K562 (cell line): ENCODE measurements at regions not wholly inside any gene's neighbourhood (a gene's known extent, or its start where the extent isn't known, plus 50 kb on each side); places are given as distances from the start of the nearest gene placed in this dataset.

ENCODE experiments used
- GABPB2 ChIP-seq: fragments of 250-450 bp; sonication (Bioruptor Pico); conservative IDR thresholded peaks from 2 replicates; pipeline ENCODE4 v1.5.1; 2021; ENCODE audit warnings: mild to moderate bottlenecking
- HMGN3 ChIP-seq: IDR thresholded peaks from 2 replicates; pipeline ENCODE4 v1.6.1; 2011; ENCODE audit warnings: borderline replicate concordance, low read depth, mild to moderate bottlenecking, mixed read lengths, low read length; ENCODE audit not compliant: insufficient read length; ENCODE audit errors: extremely low read depth
- RBM34 ChIP-seq: fragments of 200-400 bp; formaldehyde crosslinking; IDR thresholded peaks from 2 replicates; pipeline ENCODE4 v1.6.1; 2018; ENCODE audit warnings: low read length, borderline replicate concordance; ENCODE audit not compliant: insufficient read depth
- ZBTB17 ChIP-seq: fragments of 450-650 bp; formaldehyde crosslinking; IDR thresholded peaks from 2 replicates; pipeline ENCODE4 v1.4.0; 2020; ENCODE audit warnings: mild to moderate bottlenecking
- ZNF57 ChIP-seq: fragments of 450-650 bp; formaldehyde crosslinking; IDR thresholded peaks from 2 replicates; pipeline ENCODE4 v1.4.0; 2020; ENCODE audit warnings: mild to moderate bottlenecking, moderate library complexity
- TF ChIP-seq, protein P1 (sequence below): fragments of 450-650 bp; conservative IDR thresholded peaks from 2 replicates; pipeline ENCODE4 v1.6.1; 2016; ENCODE audit warnings: missing genetic modification characterization, low read depth, mild to moderate bottlenecking, control low read depth, missing compliant biosample characterization
- TF ChIP-seq, protein P2 (sequence below): fragments of 250-450 bp; sonication (Bioruptor Pico); IDR thresholded peaks from 2 replicates; pipeline ENCODE4 v1.5.0; 2020; ENCODE audit warnings: mild to moderate bottlenecking

DNA sequence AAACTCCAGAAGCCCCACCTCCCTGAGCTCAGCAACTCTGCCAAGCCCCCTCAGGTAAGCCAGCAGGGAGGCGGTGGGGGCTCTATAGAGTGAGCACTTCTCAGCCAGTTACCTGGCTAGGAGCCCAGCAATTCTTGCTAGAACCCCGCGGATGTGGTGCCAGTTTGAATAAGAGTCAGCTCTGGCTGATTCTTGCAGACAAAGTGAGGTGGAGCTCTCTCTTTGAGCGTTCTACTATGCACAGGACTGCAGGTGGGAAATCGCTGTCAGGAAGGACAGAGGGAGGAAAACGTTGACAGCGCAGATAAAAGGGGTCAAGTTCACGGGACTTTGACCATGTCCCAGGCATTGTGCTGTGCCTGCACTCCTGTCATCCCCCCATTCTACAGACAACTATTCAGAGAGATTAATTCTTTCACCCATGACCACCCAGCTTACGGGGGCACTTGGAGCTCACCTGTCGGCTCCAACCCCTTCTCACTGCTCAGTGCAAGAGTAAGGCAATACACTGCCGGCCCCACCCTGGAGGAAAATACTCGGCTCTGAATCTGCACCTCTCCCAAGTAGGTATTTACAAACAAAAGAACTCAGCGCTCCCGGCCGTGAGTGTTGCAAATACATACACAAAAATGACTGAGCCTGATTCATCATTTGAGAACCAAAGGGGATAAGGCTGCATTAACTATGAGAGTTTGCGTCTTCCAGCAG lies 92.9 kb downstream of the ANKRD60 start (continued):
- TF ChIP-seq RBM34 = no peak
- no peak for TF ChIP-seq HMGN3
- TF ChIP-seq, protein P1, sequence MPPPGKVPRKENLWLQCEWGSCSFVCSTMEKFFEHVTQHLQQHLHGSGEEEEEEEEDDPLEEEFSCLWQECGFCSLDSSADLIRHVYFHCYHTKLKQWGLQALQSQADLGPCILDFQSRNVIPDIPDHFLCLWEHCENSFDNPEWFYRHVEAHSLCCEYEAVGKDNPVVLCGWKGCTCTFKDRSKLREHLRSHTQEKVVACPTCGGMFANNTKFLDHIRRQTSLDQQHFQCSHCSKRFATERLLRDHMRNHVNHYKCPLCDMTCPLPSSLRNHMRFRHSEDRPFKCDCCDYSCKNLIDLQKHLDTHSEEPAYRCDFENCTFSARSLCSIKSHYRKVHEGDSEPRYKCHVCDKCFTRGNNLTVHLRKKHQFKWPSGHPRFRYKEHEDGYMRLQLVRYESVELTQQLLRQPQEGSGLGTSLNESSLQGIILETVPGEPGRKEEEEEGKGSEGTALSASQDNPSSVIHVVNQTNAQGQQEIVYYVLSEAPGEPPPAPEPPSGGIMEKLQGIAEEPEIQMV (tag) = no peak
- TF ChIP-seq ZBTB17 (CRISPR knock-in tag) = no peak
- no peak for TF ChIP-seq ZNF57
- TF ChIP-seq GABPB2 = no peak
- TF ChIP-seq, protein P2, sequence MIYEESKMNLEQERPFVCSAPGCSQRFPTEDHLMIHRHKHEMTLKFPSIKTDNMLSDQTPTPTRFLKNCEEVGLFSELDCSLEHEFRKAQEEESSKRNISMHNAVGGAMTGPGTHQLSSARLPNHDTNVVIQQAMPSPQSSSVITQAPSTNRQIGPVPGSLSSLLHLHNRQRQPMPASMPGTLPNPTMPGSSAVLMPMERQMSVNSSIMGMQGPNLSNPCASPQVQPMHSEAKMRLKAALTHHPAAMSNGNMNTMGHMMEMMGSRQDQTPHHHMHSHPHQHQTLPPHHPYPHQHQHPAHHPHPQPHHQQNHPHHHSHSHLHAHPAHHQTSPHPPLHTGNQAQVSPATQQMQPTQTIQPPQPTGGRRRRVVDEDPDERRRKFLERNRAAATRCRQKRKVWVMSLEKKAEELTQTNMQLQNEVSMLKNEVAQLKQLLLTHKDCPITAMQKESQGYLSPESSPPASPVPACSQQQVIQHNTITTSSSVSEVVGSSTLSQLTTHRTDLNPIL (CRISPR knock-in tag) = no peak
